ENCODE measurements at regions not wholly inside any gene's neighbourhood (a gene's known extent, or its start where the extent isn't known, plus 50 kb on each side); places are given as distances from the start of the nearest gene placed in this dataset.

DNA sequence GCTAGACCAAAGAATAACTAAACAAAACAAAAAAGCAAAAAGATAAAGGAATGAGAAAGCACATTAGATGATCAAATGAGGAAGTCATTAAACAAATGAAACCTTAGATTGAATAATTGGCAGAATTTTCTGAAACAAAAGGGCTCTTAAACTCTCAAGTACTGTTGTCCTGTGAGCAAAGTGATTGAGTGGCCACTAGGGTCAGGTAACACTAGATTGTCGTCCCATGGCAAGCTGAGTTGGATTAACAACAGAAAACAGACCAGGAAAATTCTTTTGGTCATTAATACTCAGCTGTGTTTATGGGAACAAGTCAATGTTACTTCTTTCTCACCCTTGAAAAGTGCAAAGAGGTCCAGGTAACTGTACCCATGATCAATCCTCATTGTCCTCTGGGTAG is 81.6 kb upstream of the MRPS30 start:
- TF ChIP-seq POLR2A (IDR thresholded peaks at IDR 0.05) = no peak
- TF ChIP-seq, protein P1, sequence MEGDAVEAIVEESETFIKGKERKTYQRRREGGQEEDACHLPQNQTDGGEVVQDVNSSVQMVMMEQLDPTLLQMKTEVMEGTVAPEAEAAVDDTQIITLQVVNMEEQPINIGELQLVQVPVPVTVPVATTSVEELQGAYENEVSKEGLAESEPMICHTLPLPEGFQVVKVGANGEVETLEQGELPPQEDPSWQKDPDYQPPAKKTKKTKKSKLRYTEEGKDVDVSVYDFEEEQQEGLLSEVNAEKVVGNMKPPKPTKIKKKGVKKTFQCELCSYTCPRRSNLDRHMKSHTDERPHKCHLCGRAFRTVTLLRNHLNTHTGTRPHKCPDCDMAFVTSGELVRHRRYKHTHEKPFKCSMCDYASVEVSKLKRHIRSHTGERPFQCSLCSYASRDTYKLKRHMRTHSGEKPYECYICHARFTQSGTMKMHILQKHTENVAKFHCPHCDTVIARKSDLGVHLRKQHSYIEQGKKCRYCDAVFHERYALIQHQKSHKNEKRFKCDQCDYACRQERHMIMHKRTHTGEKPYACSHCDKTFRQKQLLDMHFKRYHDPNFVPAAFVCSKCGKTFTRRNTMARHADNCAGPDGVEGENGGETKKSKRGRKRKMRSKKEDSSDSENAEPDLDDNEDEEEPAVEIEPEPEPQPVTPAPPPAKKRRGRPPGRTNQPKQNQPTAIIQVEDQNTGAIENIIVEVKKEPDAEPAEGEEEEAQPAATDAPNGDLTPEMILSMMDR (IDR thresholded peaks at IDR 0.05 in 4 of 5, conservative IDR thresholded peaks at IDR 0.05 in 1 of 5) = no peak

Measured in gastrocnemius medialis (tissue), 4 donors.